Mesendoderm (in vitro differentiated cells): ENCODE measurements at regions not wholly inside any gene's neighbourhood (a gene's known extent, or its start where the extent isn't known, plus 50 kb on each side); places are given as distances from the start of the nearest gene placed in this dataset.

Experiments
- DNase-seq: peaks from one replicate; pipeline ENCODE4 v3.0.0; 2013
- H2AK5ac ChIP-seq: 2 replicates; pipeline ENCODE4 v1.6.1; 2013; ENCODE audit warnings: low read length, inconsistent platforms
- H2BK120ac ChIP-seq: 2 replicates; pipeline ENCODE4 v1.6.1; 2013; ENCODE audit warnings: low read depth, mild to moderate bottlenecking, low read length, moderate library complexity, mixed read lengths
- H2BK15ac ChIP-seq: replicated peaks from 2 replicates; pipeline ENCODE4 v1.6.1; 2013; ENCODE audit warnings: low read depth, mild to moderate bottlenecking, moderate library complexity
- H2BK5ac ChIP-seq: 2 replicates; pipeline ENCODE4 v1.6.1; 2013; ENCODE audit warnings: low read length, inconsistent platforms
- H3K18ac ChIP-seq: 2 replicates; pipeline ENCODE4 v1.6.1; 2013; ENCODE audit warnings: mild to moderate bottlenecking, low read length, mixed read lengths
- H3K23ac ChIP-seq: one replicate; pipeline ENCODE4 v1.6.1; 2013; ENCODE audit warnings: low read length
- H3K27ac ChIP-seq: 2 replicates; pipeline ENCODE4 v1.5.1; 2013; ENCODE audit warnings: low read depth, mild to moderate bottlenecking, inconsistent platforms, low read length, moderate library complexity
- H3K27me3 ChIP-seq: 2 replicates; pipeline ENCODE4 v1.6.1; 2013; ENCODE audit warnings: low read length, control low read depth, mild to moderate bottlenecking, inconsistent platforms; ENCODE audit not compliant: insufficient read depth, poor library complexity
- H3K36me3 ChIP-seq: 2 replicates; pipeline ENCODE4 v1.6.1; 2013; ENCODE audit warnings: low read length, inconsistent platforms; ENCODE audit not compliant: control insufficient read depth, insufficient read depth
- H3K4ac ChIP-seq: one replicate; pipeline ENCODE4 v1.6.1; 2013; ENCODE audit warnings: low read depth, mild to moderate bottlenecking, low read length, moderate library complexity
- H3K4me1 ChIP-seq: 2 replicates; pipeline ENCODE4 v1.6.1; 2013; ENCODE audit warnings: low read depth, low read length, inconsistent platforms; ENCODE audit not compliant: control insufficient read depth
- H3K4me2 ChIP-seq: 2 replicates; pipeline ENCODE4 v1.6.1; 2013; ENCODE audit warnings: low read length
- H3K4me3 ChIP-seq: 2 replicates; pipeline ENCODE4 v1.5.1; 2013; ENCODE audit warnings: mild to moderate bottlenecking, low read length
- H3K56ac ChIP-seq: one replicate; pipeline ENCODE4 v1.6.1; 2013; ENCODE audit warnings: low read length
- H3K79me1 ChIP-seq: 2 replicates; pipeline ENCODE4 v1.6.1; 2013; ENCODE audit warnings: low read length, inconsistent platforms
- H3K79me2 ChIP-seq: 2 replicates; pipeline ENCODE4 v1.6.1; 2013; ENCODE audit warnings: mild to moderate bottlenecking, low read length; ENCODE audit not compliant: control insufficient read depth, insufficient read depth
- H3K9ac ChIP-seq: 2 replicates; pipeline ENCODE4 v1.6.1; 2013; ENCODE audit warnings: low read length, inconsistent platforms
- H4K5ac ChIP-seq: one replicate; pipeline ENCODE4 v1.6.1; 2013; ENCODE audit warnings: low read length
- H4K8ac ChIP-seq: one replicate; pipeline ENCODE4 v1.6.1; 2013; ENCODE audit warnings: low read depth, mild to moderate bottlenecking, control low read depth, low read length, moderate library complexity
- WGBS: extraction: QIAGEN DNeasy Blood & Tissue Kit; methylation state at CpG from one replicate; pipeline ENCODE4 v1.1.7; 2013; ENCODE audit warnings: low lambda C conversion rate, missing lambda C conversion rate; ENCODE audit not compliant: insufficient coverage; ENCODE audit errors: extremely low coverage; 5-methylcytosine and 5-hydroxymethylcytosine counted together

GRCh38 chr13:34857558-34858325 lies 84.3 kb upstream of the NBEA start:
- H3K18ac ChIP-seq, result no peak overlapping the region
- H3K27me3 ChIP-seq, result no peaks in the 10 kb centered on the region
- H3K36me3 ChIP-seq, result no peaks in the 10 kb centered on the region
- no peaks in the 10 kb centered on the region for H3K79me2 ChIP-seq
- H2BK5ac ChIP-seq, result no peak overlapping the region
- no peak overlapping the region for H3K56ac ChIP-seq
- DNase-seq, result no peak
- H3K79me1 ChIP-seq, result no peaks in the 10 kb centered on the region
- no peak overlapping the region for H2BK120ac ChIP-seq
- H3K27ac ChIP-seq, result no peak overlapping the region
- no peak overlapping the region for H3K4ac ChIP-seq
- H3K9ac ChIP-seq, result no peak overlapping the region
- H3K4me3 ChIP-seq, result no peak overlapping the region
- H4K8ac ChIP-seq, result no peak overlapping the region
- H3K23ac ChIP-seq, result no peak overlapping the region
- H3K4me1 ChIP-seq, result no peaks in the 10 kb centered on the region
- H2BK15ac ChIP-seq, result no peak overlapping the region
- no peak overlapping the region for H4K5ac ChIP-seq
- no peak overlapping the region for H3K4me2 ChIP-seq
- H2AK5ac ChIP-seq, result no peak overlapping the region

DNA sequence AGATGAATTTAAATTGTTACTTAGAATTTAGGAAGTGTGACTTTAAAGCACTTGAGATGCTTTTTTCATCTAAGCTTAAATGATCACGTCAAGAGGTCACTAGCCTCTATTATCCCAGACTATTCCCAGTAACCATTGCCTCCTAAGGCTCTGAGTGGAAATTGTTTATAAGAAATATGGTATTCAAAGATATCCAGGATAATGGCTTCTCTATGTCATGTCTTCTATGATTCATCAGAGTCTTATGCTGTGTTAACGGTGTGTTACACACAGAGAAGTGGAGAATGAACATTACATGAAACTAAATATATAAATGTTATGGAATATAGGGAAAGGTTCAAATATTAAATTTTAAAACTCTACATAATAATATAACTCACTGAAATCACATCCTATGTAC lies 79.8 kb upstream of the NBEA start:
- H4K8ac ChIP-seq, result no peak overlapping the region
- no peak overlapping the region for H3K27ac ChIP-seq
- H2BK5ac ChIP-seq, result no peak overlapping the region
- H4K5ac ChIP-seq, result no peak overlapping the region
- no peak overlapping the region for H3K4ac ChIP-seq
- H3K79me2 ChIP-seq, result no peaks in the 10 kb centered on the region
- no peak overlapping the region for H3K23ac ChIP-seq
- H2BK15ac ChIP-seq, result no peak overlapping the region
- no peak overlapping the region for H3K9ac ChIP-seq
- H3K4me3 ChIP-seq, result no peak overlapping the region
- peaks cover 1% of the 10 kb centered on the region for H3K4me1 ChIP-seq
- no peak for DNase-seq
- H2AK5ac ChIP-seq, result no peak overlapping the region
- H3K79me1 ChIP-seq, result no peaks in the 10 kb centered on the region
- H3K56ac ChIP-seq, result no peak overlapping the region
- no peaks in the 10 kb centered on the region for H3K27me3 ChIP-seq
- no peak overlapping the region for H2BK120ac ChIP-seq
- no CpG with 5 or more reads among the region's 2 CpGs for WGBS
- H3K36me3 ChIP-seq, result no peaks in the 10 kb centered on the region
- no peak overlapping the region for H3K4me2 ChIP-seq
- no peak overlapping the region for H3K18ac ChIP-seq

DNA sequence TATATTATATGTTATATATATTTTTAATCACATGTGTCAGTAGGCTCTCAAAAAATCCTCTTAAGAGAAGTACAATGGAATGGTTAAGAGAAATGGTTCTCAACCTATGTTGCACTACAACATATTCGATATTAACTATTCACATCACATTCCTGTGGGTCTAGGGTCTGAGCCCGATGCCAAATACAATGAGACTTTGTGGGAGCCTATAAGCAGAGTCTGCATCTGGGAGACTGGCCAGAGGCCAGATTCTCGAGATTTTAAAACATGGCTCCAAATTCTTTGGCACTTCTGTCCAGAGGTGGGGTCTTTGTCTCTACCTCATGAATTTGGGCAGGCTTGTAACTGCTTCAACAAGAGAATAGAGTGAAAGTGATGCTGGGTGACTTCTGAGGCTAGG lies 79.4 kb upstream of the NBEA start:
- H3K56ac ChIP-seq, result no peak overlapping the region
- no peak for DNase-seq
- WGBS, result no CpG with 5 or more reads among the region's 3 CpGs

DNA sequence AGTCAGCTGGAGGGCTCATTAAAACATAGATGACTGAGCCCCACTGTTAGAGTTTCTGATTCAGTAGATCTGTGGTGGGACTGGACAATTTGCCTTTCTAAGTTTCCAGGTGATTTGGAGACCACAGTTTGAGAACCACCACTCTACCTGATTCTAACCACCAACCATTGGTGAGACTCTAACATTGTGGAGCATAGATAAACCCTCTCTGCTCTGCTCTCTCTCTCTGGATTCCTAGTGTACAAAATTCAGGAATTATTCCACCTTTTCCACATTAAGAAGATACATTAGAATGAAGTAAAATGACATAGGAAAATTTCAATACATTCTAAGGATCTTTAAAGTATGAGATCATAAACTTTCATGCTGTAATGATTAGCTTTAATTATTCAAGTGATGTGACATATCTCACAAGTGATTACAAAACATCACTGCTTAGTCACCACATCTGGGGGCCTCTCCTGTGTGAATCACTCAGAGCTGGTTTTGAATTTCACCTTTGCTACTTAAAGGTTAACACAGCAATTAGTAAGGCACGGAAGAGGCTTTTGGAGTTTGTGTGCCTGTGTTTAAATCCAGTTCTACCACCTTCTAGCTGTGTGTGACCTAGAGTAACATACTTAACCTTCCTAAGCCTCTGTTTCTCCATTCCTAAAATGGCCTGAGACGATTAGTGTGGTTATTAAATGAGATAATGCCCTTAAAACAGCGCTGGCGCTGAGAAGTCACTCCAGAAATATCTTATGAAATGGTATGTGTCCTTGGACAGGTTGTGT lies 78.5 kb upstream of the NBEA start:
- DNase-seq, result peak; percentile 76
- H4K5ac ChIP-seq, result no peak overlapping the region
- no peak overlapping the region for H3K27ac ChIP-seq
- no peak overlapping the region for H3K9ac ChIP-seq
- no peak overlapping the region for H3K4me3 ChIP-seq
- H3K79me1 ChIP-seq, result no peaks in the 10 kb centered on the region
- no peak overlapping the region for H2BK120ac ChIP-seq
- no peak overlapping the region for H4K8ac ChIP-seq
- no peaks in the 10 kb centered on the region for H3K36me3 ChIP-seq
- no peak overlapping the region for H3K56ac ChIP-seq
- H3K4me2 ChIP-seq, result no peak overlapping the region
- H3K27me3 ChIP-seq, result no peaks in the 10 kb centered on the region
- no peak overlapping the region for H3K4ac ChIP-seq
- no peak overlapping the region for H3K18ac ChIP-seq
- H3K79me2 ChIP-seq, result no peaks in the 10 kb centered on the region
- H3K4me1 ChIP-seq, result peaks cover 1% of the 10 kb centered on the region
- no CpG with 5 or more reads among the region's 4 CpGs for WGBS
- H2BK15ac ChIP-seq, result no peak overlapping the region
- H2AK5ac ChIP-seq, result no peak overlapping the region
- no peak overlapping the region for H3K23ac ChIP-seq
- no peak overlapping the region for H2BK5ac ChIP-seq

More for the DNA sequence above, 79.4 kb upstream of the NBEA start:
- Histone ChIP-seq H3K4me3 (no peak overlapping the region), H4K5ac (no peak overlapping the region), H3K9ac (no peak overlapping the region), H4K8ac (no peak overlapping the region), H3K18ac (no peak overlapping the region), H2BK5ac (no peak overlapping the region), H3K4me1 (peaks cover 1% of the 10 kb centered on the region), H3K4me2 (no peak overlapping the region), H3K4ac (no peak overlapping the region), H3K27ac (no peak overlapping the region), H3K36me3 (no peaks in the 10 kb centered on the region), H2BK120ac (no peak overlapping the region), H2AK5ac (no peak overlapping the region), H2BK15ac (no peak overlapping the region), H3K79me2 (no peaks in the 10 kb centered on the region), H3K27me3 (no peaks in the 10 kb centered on the region), H3K23ac (no peak overlapping the region), H3K79me1 (no peaks in the 10 kb centered on the region)

DNA sequence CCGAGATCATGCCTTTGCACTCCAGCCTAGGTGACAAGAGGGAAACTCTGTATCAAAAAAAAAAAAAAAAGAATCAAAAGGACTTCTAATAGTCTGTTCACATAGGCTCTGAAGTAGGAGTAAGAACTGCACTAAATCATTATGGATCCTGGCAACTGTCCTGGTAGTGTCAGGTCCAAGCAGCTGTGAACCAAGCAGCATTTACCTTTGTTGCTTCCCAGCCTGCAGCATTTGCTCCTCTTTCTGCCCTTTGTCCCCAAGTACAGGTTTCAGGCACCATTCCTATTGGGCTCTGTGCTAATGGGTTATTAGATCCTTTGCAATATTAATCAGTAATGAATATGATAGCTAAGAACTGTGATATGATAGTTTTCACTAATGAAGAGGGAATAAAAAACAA lies 77.4 kb upstream of the NBEA start:
- Histone ChIP-seq H3K4ac (no peak overlapping the region), H4K8ac (no peak overlapping the region), H3K56ac (no peak overlapping the region), H3K79me1 (no peaks in the 10 kb centered on the region), H3K4me2 (no peak overlapping the region), H2AK5ac (no peak overlapping the region), H3K79me2 (no peaks in the 10 kb centered on the region), H2BK15ac (no peak overlapping the region), H4K5ac (no peak overlapping the region), H3K36me3 (no peaks in the 10 kb centered on the region), H3K18ac (no peak overlapping the region), H3K27me3 (no peaks in the 10 kb centered on the region), H2BK120ac (no peak overlapping the region), H3K23ac (no peak overlapping the region), H3K4me1 (peaks cover 1% of the 10 kb centered on the region), H2BK5ac (no peak overlapping the region), H3K9ac (no peak overlapping the region), H3K27ac (no peak overlapping the region), H3K4me3 (no peak overlapping the region)
- WGBS, result no CpG with 5 or more reads among the region's 1 CpG
- DNase-seq, result no peak
